Omental fat pad (tissue), 3 donors: ENCODE measurements at regions not wholly inside any gene's neighbourhood (a gene's known extent, or its start where the extent isn't known, plus 50 kb on each side); places are given as distances from the start of the nearest gene placed in this dataset.

Experiments
- ATAC-seq: fragments of 150-250 bp; one replicate; pipeline ENCODE4 v1.9.1; 2016; ENCODE audit warnings: mild to moderate bottlenecking, moderate library complexity; ENCODE audit not compliant: low FRiP score
- DNase-seq: peaks from one replicate; pipeline ENCODE4 v3.0.0-alpha.2; 2019; ENCODE audit warnings: low spot score
- TF ChIP-seq, protein P1 (sequence below), 3 donors: fragments of 450-650 bp; IDR thresholded peaks; one replicate each; pipeline ENCODE4 v1.5.1; 2016 to 2017; ENCODE audit warnings: antibody characterized with exemption in 3 of 3, mild to moderate bottlenecking in 3 of 3, moderate library complexity in 2 of 3

DNA sequence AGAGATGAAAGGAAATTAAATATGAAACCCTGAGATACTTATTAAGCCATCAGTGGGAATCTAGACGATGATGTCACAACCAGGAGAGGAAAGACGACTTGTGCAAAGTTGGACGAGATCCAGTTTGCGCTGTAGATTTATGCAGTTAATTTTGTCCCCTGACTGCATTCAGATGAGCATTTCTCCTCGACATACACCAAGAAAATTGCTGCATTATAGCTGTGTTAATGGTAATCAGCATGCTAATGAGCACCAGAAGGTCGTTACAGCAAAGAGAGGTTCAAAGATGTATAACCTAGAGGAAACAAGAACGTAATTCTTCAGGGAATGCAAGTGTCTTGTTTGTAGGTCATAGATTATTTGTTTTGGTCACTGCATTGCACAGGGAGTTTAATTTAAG, 371.7 kb downstream of the RBM26 start:
- no peak for ATAC-seq
- DNase-seq: no peak
- TF ChIP-seq, protein P1, sequence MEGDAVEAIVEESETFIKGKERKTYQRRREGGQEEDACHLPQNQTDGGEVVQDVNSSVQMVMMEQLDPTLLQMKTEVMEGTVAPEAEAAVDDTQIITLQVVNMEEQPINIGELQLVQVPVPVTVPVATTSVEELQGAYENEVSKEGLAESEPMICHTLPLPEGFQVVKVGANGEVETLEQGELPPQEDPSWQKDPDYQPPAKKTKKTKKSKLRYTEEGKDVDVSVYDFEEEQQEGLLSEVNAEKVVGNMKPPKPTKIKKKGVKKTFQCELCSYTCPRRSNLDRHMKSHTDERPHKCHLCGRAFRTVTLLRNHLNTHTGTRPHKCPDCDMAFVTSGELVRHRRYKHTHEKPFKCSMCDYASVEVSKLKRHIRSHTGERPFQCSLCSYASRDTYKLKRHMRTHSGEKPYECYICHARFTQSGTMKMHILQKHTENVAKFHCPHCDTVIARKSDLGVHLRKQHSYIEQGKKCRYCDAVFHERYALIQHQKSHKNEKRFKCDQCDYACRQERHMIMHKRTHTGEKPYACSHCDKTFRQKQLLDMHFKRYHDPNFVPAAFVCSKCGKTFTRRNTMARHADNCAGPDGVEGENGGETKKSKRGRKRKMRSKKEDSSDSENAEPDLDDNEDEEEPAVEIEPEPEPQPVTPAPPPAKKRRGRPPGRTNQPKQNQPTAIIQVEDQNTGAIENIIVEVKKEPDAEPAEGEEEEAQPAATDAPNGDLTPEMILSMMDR (IDR thresholded peaks at IDR 0.05): no peak

DNA sequence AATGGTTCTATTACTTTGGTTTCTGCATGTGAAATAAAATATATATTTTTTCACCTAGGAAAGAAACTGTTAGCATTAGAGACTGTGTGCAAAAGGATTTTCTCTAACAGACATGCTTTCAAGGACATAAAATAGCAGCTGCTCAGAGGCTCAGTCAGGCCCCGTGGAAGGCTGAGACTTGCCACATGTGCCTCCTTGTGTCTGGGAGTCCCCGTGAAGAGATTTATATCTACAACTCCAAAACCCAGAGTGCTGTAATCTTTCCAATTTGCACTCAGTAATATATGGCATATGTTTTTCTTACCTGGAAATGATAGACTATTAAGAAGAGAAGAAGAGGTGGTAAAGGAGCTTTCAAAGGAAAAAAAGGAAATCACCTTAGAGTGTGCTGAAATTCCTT, 371.6 kb upstream of the OBI1 start:
- DNase-seq (no peak), ATAC-seq (no peak)
- TF ChIP-seq, protein P1 (IDR thresholded peaks at IDR 0.05): no peak

DNA sequence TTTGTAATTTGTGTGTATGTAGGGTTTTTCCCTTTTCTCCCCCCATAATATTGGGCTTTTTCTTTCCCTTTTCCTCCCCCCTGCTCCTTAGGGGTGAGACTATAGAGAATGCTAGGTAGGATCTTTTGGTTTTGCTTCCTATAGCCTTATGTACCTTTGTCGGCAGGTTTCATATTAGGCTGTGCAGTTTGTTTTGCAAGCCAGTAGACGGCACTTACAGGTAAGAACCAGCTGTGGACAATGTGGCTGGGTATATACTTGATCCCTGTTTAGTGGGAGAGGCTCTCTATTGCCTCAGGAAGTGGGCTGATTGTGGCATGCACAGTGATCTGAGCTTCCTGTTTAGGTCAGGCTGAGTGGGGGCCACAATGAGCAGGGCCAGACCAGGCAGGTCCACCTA, 359.2 kb upstream of the OBI1 start:
- DNase-seq (no peak), ATAC-seq (no peak)
- TF ChIP-seq, protein P1 (IDR thresholded peaks at IDR 0.05): no peak

- TF ChIP-seq, protein P1 (IDR thresholded peaks at IDR 0.05): no peak
- DNase-seq (no peak), ATAC-seq (no peak)
Observed at GRCh38 chr13:79011179-79011578, 352.2 kb upstream of the OBI1 start.

DNA sequence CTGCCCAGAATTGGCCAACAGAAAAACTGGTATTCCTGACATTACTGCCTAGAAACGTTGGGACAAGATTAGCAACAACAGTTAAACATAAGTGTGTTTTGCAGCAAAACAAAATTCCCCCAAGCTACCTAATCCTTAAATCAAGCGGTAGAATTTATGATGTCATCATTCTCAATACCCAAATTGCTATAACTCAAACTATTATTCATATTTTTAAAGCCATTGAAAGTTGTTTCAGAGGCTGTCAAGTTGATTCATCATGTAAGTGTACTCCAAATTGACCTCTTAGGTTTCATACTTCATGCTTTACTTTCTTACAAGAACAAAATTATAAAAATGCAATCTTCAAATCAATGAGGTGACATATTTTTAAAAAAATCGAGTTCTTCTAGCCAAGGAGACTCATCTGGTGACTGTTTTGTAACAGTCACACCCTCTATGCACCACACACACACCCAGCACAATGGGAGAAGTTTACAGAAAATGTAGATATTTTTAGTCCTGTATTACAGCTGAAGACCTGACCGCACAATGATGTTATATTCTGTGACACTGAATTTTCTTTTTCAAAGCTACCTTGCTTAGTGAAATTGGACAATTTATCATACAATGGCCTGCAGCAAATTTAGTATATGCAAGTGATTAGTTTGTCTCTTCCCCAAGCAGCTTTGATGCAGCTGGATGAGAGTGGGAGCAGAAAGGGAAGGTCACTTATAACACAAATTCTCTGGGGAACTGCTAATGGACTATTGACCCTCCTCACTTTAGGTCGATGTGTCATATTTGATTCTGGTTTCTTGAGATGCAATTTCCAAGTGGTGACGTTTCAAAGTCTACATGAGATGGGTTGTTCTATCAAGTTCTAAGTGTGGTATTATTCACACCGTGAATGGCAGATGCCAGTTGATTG, 345.3 kb upstream of the OBI1 start:
- no peak for ATAC-seq
- TF ChIP-seq, protein P1 (IDR thresholded peaks at IDR 0.05): no peak

DNA sequence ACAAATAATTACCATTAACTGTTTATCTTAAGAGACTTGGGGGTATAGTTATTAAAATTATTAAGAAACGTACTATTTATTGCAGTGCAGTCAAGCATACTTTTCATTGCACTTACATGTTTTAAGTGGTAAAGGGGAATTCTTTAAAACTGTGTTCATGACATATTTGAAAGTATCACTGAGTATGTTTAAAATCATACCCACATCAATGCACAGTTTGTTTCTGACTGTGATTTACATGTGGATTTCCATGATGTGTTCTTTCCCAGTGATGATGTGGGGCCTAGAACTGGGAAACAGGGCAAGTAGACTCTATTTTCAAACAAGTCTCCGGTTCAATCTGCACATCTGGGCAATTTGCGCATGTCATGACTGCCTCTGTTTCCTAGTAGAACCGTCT, 340.5 kb upstream of the OBI1 start:
- DNase-seq (no peak), ATAC-seq (no peak)
- TF ChIP-seq, protein P1 (IDR thresholded peaks at IDR 0.05): no peak

More for the DNA sequence above, 345.3 kb upstream of the OBI1 start:
- DNase-seq: no peak
